ENCODE measurements at regions not wholly inside any gene's neighbourhood (a gene's known extent, or its start where the extent isn't known, plus 50 kb on each side); places are given as distances from the start of the nearest gene placed in this dataset.

DNA sequence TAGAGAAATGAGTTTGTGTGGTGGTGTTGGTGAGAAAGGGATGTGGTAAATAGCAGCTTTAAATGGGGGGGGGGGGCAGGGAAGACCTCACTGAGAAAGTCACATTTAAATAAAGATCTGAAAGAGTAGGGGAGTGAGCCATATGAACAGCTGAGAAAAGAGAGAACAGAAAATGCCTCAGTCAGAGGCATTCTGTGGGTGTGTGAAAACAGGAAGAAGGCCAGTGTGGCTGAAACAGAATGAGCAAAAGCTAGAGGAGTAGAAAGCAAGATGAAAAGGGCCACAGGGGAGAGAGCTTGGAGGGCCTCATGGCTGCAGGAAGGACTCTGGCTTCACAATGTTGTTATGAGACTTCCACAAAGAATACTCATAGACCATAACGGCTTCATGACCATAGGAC is 783.3 kb downstream of the ZPLD1 start:
- no peak for DNase-seq
- no CpG with 5 or more reads among the region's 1 CpG for WGBS (ENCODE audit: extremely low coverage, insufficient read length, low lambda C conversion rate)
- H4K91ac ChIP-seq (ENCODE audit: insufficient read length, low read depth, low read length): no peak overlapping the region
- H3K4me1 ChIP-seq (ENCODE audit: insufficient read depth, low read length): no peaks in the 10 kb centered on the region
- H3K27ac ChIP-seq (ENCODE audit: insufficient read length, low read depth, low read length): no peak overlapping the region
- Mint-ChIP-seq H3K9me3 (peaks cover 4 to 5% of the 10 kb centered on the region in 2 experiments; a peak in 2 of 5 replicates), H3K4me1 (peaks cover 6 to 7% of the 10 kb centered on the region in 2 experiments), H3K4me3 (no peak overlapping the region), H3K27ac (peak overlapping the region in 1 of 3 experiments; percentile 58; a peak in 2 of 7 replicates), H3K36me3 (ENCODE audit: insufficient read depth in 1 of 3, low read depth in 3 of 3) (peaks cover 0 to 6% (median 3%) of the 10 kb centered on the region in 3 experiments; a peak in 3 of 7 replicates), H3K27me3 (ENCODE audit: low read depth) (no peaks in the 10 kb centered on the region)
- H3K27me3 ChIP-seq (ENCODE audit: insufficient read depth, low read length): no peaks in the 10 kb centered on the region
- H2BK120ac ChIP-seq (ENCODE audit: low read depth, low read length, poor library complexity, severe bottlenecking): no peak overlapping the region
- H2AK5ac ChIP-seq (ENCODE audit: insufficient read length, low read length): no peak overlapping the region
- H2BK12ac ChIP-seq (ENCODE audit: insufficient read length, low read depth, low read length): no peak overlapping the region
- no peaks in the 10 kb centered on the region for H4K20me1 ChIP-seq (ENCODE audit: control insufficient read depth, insufficient read depth, insufficient read length)
- H4K5ac ChIP-seq (ENCODE audit: insufficient read length, low read depth, low read length): no peak overlapping the region
- no peak overlapping the region for H3T11ph ChIP-seq (ENCODE audit: low read length)
- no peak overlapping the region for H2BK20ac ChIP-seq (ENCODE audit: low read depth, low read length, poor library complexity, severe bottlenecking)
- no peak overlapping the region for H2BK15ac ChIP-seq (ENCODE audit: low read depth, low read length)
- no peak overlapping the region for H2AFZ ChIP-seq (ENCODE audit: low read length)
- H3K56ac ChIP-seq (ENCODE audit: insufficient read length, low read depth, low read length): no peak overlapping the region
- no peak overlapping the region for H4K8ac ChIP-seq (replicated peaks; ENCODE audit: insufficient read length, low read depth, low read length)
- H3K18ac ChIP-seq (ENCODE audit: insufficient read length, low read depth, low read length): no peak overlapping the region
- H3K79me2 ChIP-seq (ENCODE audit: insufficient read depth, low read length): no peaks in the 10 kb centered on the region
- no peak overlapping the region for H2BK5ac ChIP-seq (ENCODE audit: insufficient read length, low read length)
- H3K9me3 ChIP-seq (ENCODE audit: control insufficient read depth, low read depth, low read length): no peaks in the 10 kb centered on the region
- H3K4me2 ChIP-seq (ENCODE audit: insufficient read depth, insufficient read length, low read length): no peak overlapping the region
- no peaks in the 10 kb centered on the region for H3K23me2 ChIP-seq (ENCODE audit: insufficient read length, low read depth, low read length, poor library complexity, severe bottlenecking)
- no peak overlapping the region for H3K23ac ChIP-seq (ENCODE audit: insufficient read length, low read depth, low read length)
- TF ChIP-seq, protein P1, sequence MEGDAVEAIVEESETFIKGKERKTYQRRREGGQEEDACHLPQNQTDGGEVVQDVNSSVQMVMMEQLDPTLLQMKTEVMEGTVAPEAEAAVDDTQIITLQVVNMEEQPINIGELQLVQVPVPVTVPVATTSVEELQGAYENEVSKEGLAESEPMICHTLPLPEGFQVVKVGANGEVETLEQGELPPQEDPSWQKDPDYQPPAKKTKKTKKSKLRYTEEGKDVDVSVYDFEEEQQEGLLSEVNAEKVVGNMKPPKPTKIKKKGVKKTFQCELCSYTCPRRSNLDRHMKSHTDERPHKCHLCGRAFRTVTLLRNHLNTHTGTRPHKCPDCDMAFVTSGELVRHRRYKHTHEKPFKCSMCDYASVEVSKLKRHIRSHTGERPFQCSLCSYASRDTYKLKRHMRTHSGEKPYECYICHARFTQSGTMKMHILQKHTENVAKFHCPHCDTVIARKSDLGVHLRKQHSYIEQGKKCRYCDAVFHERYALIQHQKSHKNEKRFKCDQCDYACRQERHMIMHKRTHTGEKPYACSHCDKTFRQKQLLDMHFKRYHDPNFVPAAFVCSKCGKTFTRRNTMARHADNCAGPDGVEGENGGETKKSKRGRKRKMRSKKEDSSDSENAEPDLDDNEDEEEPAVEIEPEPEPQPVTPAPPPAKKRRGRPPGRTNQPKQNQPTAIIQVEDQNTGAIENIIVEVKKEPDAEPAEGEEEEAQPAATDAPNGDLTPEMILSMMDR (conservative IDR thresholded peaks at IDR 0.05): no peak
- no peaks in the 10 kb centered on the region for H3K79me1 ChIP-seq (ENCODE audit: insufficient read depth, low read depth, low read length, poor library complexity, severe bottlenecking)
- H3K9ac ChIP-seq (ENCODE audit: extremely low read depth, insufficient read length, low read length): no peak overlapping the region
- H3K14ac ChIP-seq (ENCODE audit: insufficient read depth, low read length): no peak overlapping the region
- no peak overlapping the region for H3K4ac ChIP-seq (ENCODE audit: low read depth, low read length)
